ENCODE measurements at regions not wholly inside any gene's neighbourhood (a gene's known extent, or its start where the extent isn't known, plus 50 kb on each side); places are given as distances from the start of the nearest gene placed in this dataset.

- H3K27ac ChIP-seq (ENCODE audit: low read depth, low read length, poor library complexity, severe bottlenecking), result no peak overlapping the region
- H3K4me1 ChIP-seq (ENCODE audit: insufficient read depth, low read length, severe bottlenecking), result no peaks in the 10 kb centered on the region
- H2AFZ ChIP-seq (ENCODE audit: low read length), result no peak overlapping the region
- H4K20me1 ChIP-seq (ENCODE audit: insufficient read depth, low read length), result no peaks in the 10 kb centered on the region
- no peak for TF ChIP-seq EZH2 (IDR thresholded peaks at IDR 0.05; ENCODE audit: borderline replicate concordance, low read length)
- TF ChIP-seq, protein P1, sequence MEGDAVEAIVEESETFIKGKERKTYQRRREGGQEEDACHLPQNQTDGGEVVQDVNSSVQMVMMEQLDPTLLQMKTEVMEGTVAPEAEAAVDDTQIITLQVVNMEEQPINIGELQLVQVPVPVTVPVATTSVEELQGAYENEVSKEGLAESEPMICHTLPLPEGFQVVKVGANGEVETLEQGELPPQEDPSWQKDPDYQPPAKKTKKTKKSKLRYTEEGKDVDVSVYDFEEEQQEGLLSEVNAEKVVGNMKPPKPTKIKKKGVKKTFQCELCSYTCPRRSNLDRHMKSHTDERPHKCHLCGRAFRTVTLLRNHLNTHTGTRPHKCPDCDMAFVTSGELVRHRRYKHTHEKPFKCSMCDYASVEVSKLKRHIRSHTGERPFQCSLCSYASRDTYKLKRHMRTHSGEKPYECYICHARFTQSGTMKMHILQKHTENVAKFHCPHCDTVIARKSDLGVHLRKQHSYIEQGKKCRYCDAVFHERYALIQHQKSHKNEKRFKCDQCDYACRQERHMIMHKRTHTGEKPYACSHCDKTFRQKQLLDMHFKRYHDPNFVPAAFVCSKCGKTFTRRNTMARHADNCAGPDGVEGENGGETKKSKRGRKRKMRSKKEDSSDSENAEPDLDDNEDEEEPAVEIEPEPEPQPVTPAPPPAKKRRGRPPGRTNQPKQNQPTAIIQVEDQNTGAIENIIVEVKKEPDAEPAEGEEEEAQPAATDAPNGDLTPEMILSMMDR (IDR thresholded peaks at IDR 0.05; ENCODE audit: low read length), result no peak
- no peak overlapping the region for H3K9ac ChIP-seq (ENCODE audit: low read length)
- no peak overlapping the region for H3K4me2 ChIP-seq (ENCODE audit: low read length)
- H3K9me3 ChIP-seq (ENCODE audit: low read length), result no peaks in the 10 kb centered on the region
- H3K9me2 ChIP-seq (ENCODE audit: low read depth, low read length), result no peaks in the 10 kb centered on the region
- no peaks in the 10 kb centered on the region for H3K27me3 ChIP-seq (ENCODE audit: insufficient read depth, low read length)
- no peaks in the 10 kb centered on the region for H3F3A ChIP-seq (ENCODE audit: insufficient read depth, low read length)
- H3K79me2 ChIP-seq (ENCODE audit: insufficient read depth, low read length), result no peaks in the 10 kb centered on the region
- H3K36me3 ChIP-seq (ENCODE audit: insufficient read depth, low read length), result no peaks in the 10 kb centered on the region
- H3K4me3 ChIP-seq (ENCODE audit: low read depth, low read length, poor library complexity, severe bottlenecking), result no peak overlapping the region
Measured at GRCh38 chr3:144466114-144466513, 494.5 kb downstream of the DIPK2A start.

- no peaks in the 10 kb centered on the region for H3K79me2 ChIP-seq (ENCODE audit: insufficient read depth, low read length)
- no peaks in the 10 kb centered on the region for H3K4me1 ChIP-seq (ENCODE audit: insufficient read depth, low read length, severe bottlenecking)
- no peaks in the 10 kb centered on the region for H3F3A ChIP-seq (ENCODE audit: insufficient read depth, low read length)
- H4K20me1 ChIP-seq (ENCODE audit: insufficient read depth, low read length), result no peaks in the 10 kb centered on the region
- no peak overlapping the region for H2AFZ ChIP-seq (ENCODE audit: low read length)
- H3K9me2 ChIP-seq (ENCODE audit: low read depth, low read length), result no peaks in the 10 kb centered on the region
- no peak overlapping the region for H3K4me2 ChIP-seq (ENCODE audit: low read length)
- no peak overlapping the region for H3K9ac ChIP-seq (ENCODE audit: low read length)
- H3K36me3 ChIP-seq (ENCODE audit: insufficient read depth, low read length), result no peaks in the 10 kb centered on the region
- H3K27ac ChIP-seq (ENCODE audit: low read depth, low read length, poor library complexity, severe bottlenecking), result no peak overlapping the region
- TF ChIP-seq, protein P1 (IDR thresholded peaks at IDR 0.05; ENCODE audit: low read length), result no peak
- TF ChIP-seq EZH2 (IDR thresholded peaks at IDR 0.05; ENCODE audit: borderline replicate concordance, low read length), result no peak
- H3K9me3 ChIP-seq (ENCODE audit: low read length), result no peaks in the 10 kb centered on the region
- no peak overlapping the region for H3K4me3 ChIP-seq (ENCODE audit: low read depth, low read length, poor library complexity, severe bottlenecking)
- H3K27me3 ChIP-seq (ENCODE audit: insufficient read depth, low read length), result no peaks in the 10 kb centered on the region
Measured at GRCh38 chr3:144466540-144466939, 494.9 kb downstream of the DIPK2A start.

GRCh38 chr3:144470666-144471065 lies 499.0 kb downstream of the DIPK2A start:
- H3K9me3 ChIP-seq (ENCODE audit: low read length), result no peaks in the 10 kb centered on the region
- H3K4me2 ChIP-seq (ENCODE audit: low read length), result no peak overlapping the region
- no peaks in the 10 kb centered on the region for H3K9me2 ChIP-seq (ENCODE audit: low read depth, low read length)
- no peaks in the 10 kb centered on the region for H3K79me2 ChIP-seq (ENCODE audit: insufficient read depth, low read length)
- no peaks in the 10 kb centered on the region for H4K20me1 ChIP-seq (ENCODE audit: insufficient read depth, low read length)
- no peaks in the 10 kb centered on the region for H3F3A ChIP-seq (ENCODE audit: insufficient read depth, low read length)
- no peak overlapping the region for H3K4me3 ChIP-seq (ENCODE audit: low read depth, low read length, poor library complexity, severe bottlenecking)
- no peaks in the 10 kb centered on the region for H3K27me3 ChIP-seq (ENCODE audit: insufficient read depth, low read length)
- no peak overlapping the region for H2AFZ ChIP-seq (ENCODE audit: low read length)
- no peak overlapping the region for H3K27ac ChIP-seq (ENCODE audit: low read depth, low read length, poor library complexity, severe bottlenecking)
- no peak overlapping the region for H3K9ac ChIP-seq (ENCODE audit: low read length)
- TF ChIP-seq EZH2 (IDR thresholded peaks at IDR 0.05; ENCODE audit: borderline replicate concordance, low read length), result no peak
- TF ChIP-seq, protein P1 (IDR thresholded peaks at IDR 0.05; ENCODE audit: low read length), result no peak
- H3K36me3 ChIP-seq (ENCODE audit: insufficient read depth, low read length), result no peaks in the 10 kb centered on the region
- no peaks in the 10 kb centered on the region for H3K4me1 ChIP-seq (ENCODE audit: insufficient read depth, low read length, severe bottlenecking)
